ENCODE measurements at regions not wholly inside any gene's neighbourhood (a gene's known extent, or its start where the extent isn't known, plus 50 kb on each side); places are given as distances from the start of the nearest gene placed in this dataset.

- TF ChIP-seq, protein P1, sequence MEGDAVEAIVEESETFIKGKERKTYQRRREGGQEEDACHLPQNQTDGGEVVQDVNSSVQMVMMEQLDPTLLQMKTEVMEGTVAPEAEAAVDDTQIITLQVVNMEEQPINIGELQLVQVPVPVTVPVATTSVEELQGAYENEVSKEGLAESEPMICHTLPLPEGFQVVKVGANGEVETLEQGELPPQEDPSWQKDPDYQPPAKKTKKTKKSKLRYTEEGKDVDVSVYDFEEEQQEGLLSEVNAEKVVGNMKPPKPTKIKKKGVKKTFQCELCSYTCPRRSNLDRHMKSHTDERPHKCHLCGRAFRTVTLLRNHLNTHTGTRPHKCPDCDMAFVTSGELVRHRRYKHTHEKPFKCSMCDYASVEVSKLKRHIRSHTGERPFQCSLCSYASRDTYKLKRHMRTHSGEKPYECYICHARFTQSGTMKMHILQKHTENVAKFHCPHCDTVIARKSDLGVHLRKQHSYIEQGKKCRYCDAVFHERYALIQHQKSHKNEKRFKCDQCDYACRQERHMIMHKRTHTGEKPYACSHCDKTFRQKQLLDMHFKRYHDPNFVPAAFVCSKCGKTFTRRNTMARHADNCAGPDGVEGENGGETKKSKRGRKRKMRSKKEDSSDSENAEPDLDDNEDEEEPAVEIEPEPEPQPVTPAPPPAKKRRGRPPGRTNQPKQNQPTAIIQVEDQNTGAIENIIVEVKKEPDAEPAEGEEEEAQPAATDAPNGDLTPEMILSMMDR (IDR thresholded peaks at IDR 0.05; ENCODE audit: low read depth, low read length): no peak
- no peak for TF ChIP-seq EZH2phosphoT487 (IDR thresholded peaks at IDR 0.05; ENCODE audit: low read depth)
These were observed 172.0 kb upstream of the MAGEB16 start for GRCh38 chrX:35626124-35626523.

Measured in OCI-LY3 (cell line).